Ovary (tissue), 7 donors: ENCODE measurements at regions not wholly inside any gene's neighbourhood (a gene's known extent, or its start where the extent isn't known, plus 50 kb on each side); places are given as distances from the start of the nearest gene placed in this dataset.

ENCODE experiments used
- DNase-seq, 5 donors: peaks; one replicate each; pipeline ENCODE4 v3.0.0-alpha.2; 2019 to 2020
- H3K27ac ChIP-seq, 2 donors: fragments of 200-600 bp; one replicate each; pipeline versions ENCODE4 v1.5.1 to v1.8.0; 2019 to 2022
- H3K27me3 ChIP-seq: fragments of 200-600 bp; one replicate; pipeline ENCODE4 v1.8.0; 2022
- H3K36me3 ChIP-seq: fragments of 200-600 bp; sonication (generic); one replicate; pipeline ENCODE4 v1.5.1; 2019
- H3K4me1 ChIP-seq: one replicate; pipeline ENCODE4 v1.8.1; 2013; ENCODE audit warnings: mild to moderate bottlenecking, moderate library complexity; ENCODE audit not compliant: insufficient read depth
- H3K4me3 ChIP-seq: fragments of 200-600 bp; sonication (generic); one replicate; pipeline ENCODE4 v1.5.1; 2017
- H3K9me3 ChIP-seq, 2 donors: fragments of 200-600 bp in 1 of 2; sonication (generic) in 1 of 2; one replicate each; pipeline versions ENCODE4 v1.5.1 to v1.8.1; 2013 to 2019; ENCODE audit warnings: mild to moderate bottlenecking in 1 of 2, moderate library complexity in 1 of 2
- CTCF ChIP-seq, 3 donors: fragments of 450-650 bp in 2 of 3; fragments of 200-600 bp in 1 of 3; IDR thresholded peaks; one replicate each; pipeline versions ENCODE4 v1.5.1 to v1.8.0; 2016 to 2022; ENCODE audit warnings: antibody characterized with exemption in 3 of 3, mild to moderate bottlenecking in 1 of 3
- EP300 ChIP-seq: sonication (generic); formaldehyde crosslinking; IDR thresholded peaks from one replicate; pipeline ENCODE4 v1.6.1; 2017; ENCODE audit warnings: antibody characterized with exemption
- POLR2A ChIP-seq: fragments of 450-650 bp; IDR thresholded peaks from one replicate; pipeline ENCODE4 v1.6.1; 2017; ENCODE audit warnings: antibody characterized with exemption, mild to moderate bottlenecking, moderate library complexity
- WGBS, 3 donors: extraction: QIAGEN DNeasy Blood & Tissue Kit in 1 of 3; methylation state at CpG; one replicate each; pipeline versions ENCODE4 v1.1.5 to v1.1.7; 2013 to 2017; 5-methylcytosine and 5-hydroxymethylcytosine counted together
- intact Hi-C, 4 donors: fragments of 100-400 bp; cut with DNase I; formaldehyde crosslinking; loops; one replicate each; pipeline versions ENCODE4 v1.11.0 to v1.15.1; 2022 to 2023
- donor health status: DM: no; HTN: no; CAD: no; lungs with moderate emphysema.
- donor health status: DM: no; HTN: no; CAD: no.
- donor health status: Bipolar disorder and iron deficiency.
- donor health status: DM: no; HTN: no; CAD: no.
- donor health status: DM: yes; HTN: yes; CAD: no.

GRCh38 chr3:69604735-69605450, 134.4 kb upstream of the MITF start:
- no peak for DNase-seq
- intact Hi-C loops: loop anchor here in 1 of 4 donors (5.0 kb wide), 1 partner anchor 762 kb away; no protein-coding TSS in a partner anchor

GRCh38 chr3:69602112-69602511, 137.2 kb upstream of the MITF start:
- intact Hi-C loops: loop anchor here in 1 of 4 donors (5.0 kb wide), 1 partner anchor 765 kb away; no protein-coding TSS in a partner anchor
- Histone ChIP-seq H3K27ac (no peak overlapping the region), H3K27me3 (no peaks in the 10 kb centered on the region), H3K4me3 (no peak overlapping the region), H3K9me3 (no peaks in the 10 kb centered on the region), H3K36me3 (no peaks in the 10 kb centered on the region), H3K4me1 (no peaks in the 10 kb centered on the region)
- no peak for DNase-seq
- no peak for TF ChIP-seq POLR2A
- no peak for TF ChIP-seq EP300
- no peak for TF ChIP-seq CTCF (IDR thresholded peaks at IDR 0.05)
- 92 to 96% (median 93%) methylated on average over 4 of the region's 4 CpGs for WGBS, 3 donors

More at GRCh38 chr3:69604735-69605450, 134.4 kb upstream of the MITF start:
- WGBS, 3 donors: 54 to 63% (median 63%) methylated on average over 8 of the region's 8 CpGs
- H3K4me1 ChIP-seq: no peaks in the 10 kb centered on the region
- H3K9me3 ChIP-seq: no peaks in the 10 kb centered on the region
- no peak overlapping the region for H3K27ac ChIP-seq
- no peaks in the 10 kb centered on the region for H3K27me3 ChIP-seq
- H3K4me3 ChIP-seq: no peak overlapping the region
- no peaks in the 10 kb centered on the region for H3K36me3 ChIP-seq
- TF ChIP-seq EP300 (no peak), POLR2A (no peak), CTCF (IDR thresholded peaks at IDR 0.05) (no peak)

- 91 to 93% (median 92%) methylated on average over 2 of the region's 2 CpGs for whole genome bisulfite sequencing, 3 donors
- intact Hi-C loops: no loop called here
- DNase-seq: no peak
- no peaks in the 10 kb centered on the region for H3K27me3 ChIP-seq
- TF ChIP-seq EP300: no peak
- TF ChIP-seq POLR2A: no peak
- no peak for TF ChIP-seq CTCF (IDR thresholded peaks at IDR 0.05)
- no peaks in the 10 kb centered on the region for H3K9me3 ChIP-seq
- no peaks in the 10 kb centered on the region for H3K36me3 ChIP-seq
- H3K4me1 ChIP-seq: no peaks in the 10 kb centered on the region
- no peak overlapping the region for H3K27ac ChIP-seq
- H3K4me3 ChIP-seq: no peak overlapping the region
Measured at GRCh38 chr3:69594286-69594685, 145.0 kb upstream of the MITF start.

- no peak for DNase-seq
- Histone ChIP-seq H3K36me3 (no peaks in the 10 kb centered on the region), H3K27ac (no peak overlapping the region), H3K4me3 (no peak overlapping the region), H3K4me1 (no peaks in the 10 kb centered on the region), H3K27me3 (no peaks in the 10 kb centered on the region), H3K9me3 (no peaks in the 10 kb centered on the region)
- WGBS, 3 donors: 59 to 65% (median 61%) methylated on average over 4 of the region's 4 CpGs
- no peak for TF ChIP-seq CTCF (IDR thresholded peaks at IDR 0.05)
- no peak for TF ChIP-seq EP300
- no peak for TF ChIP-seq POLR2A
- intact Hi-C loops: no loop called here
Measured at GRCh38 chr3:69591164-69591736, 148.0 kb upstream of the MITF start.
